CD4-positive, alpha-beta T cell (primary cell): ENCODE measurements at regions not wholly inside any gene's neighbourhood (a gene's known extent, or its start where the extent isn't known, plus 50 kb on each side); places are given as distances from the start of the nearest gene placed in this dataset.

Source experiments
- ATAC-seq: fragments of 200-7000 bp; cut with Tn5 transposase; one replicate; pipeline ENCODE4 v1.10.0; 2022; ENCODE audit warnings: mild to moderate bottlenecking; ENCODE audit not compliant: poor library complexity
- CTCF ChIA-PET: fragments of 350-600 bp; sonication (Branson Sonifier 250); formaldehyde crosslinking; loops from one replicate; lab custom pipeline; 2021; ENCODE audit warnings: antibody characterized with exemption, inconsistent platforms; lab: Charles Lee
- POLR2A ChIA-PET: fragments of 350-600 bp; sonication (Branson Sonifier 250); formaldehyde crosslinking; loops from one replicate; lab custom pipeline; 2021; ENCODE audit warnings: antibody characterized with exemption, inconsistent platforms; lab: Charles Lee
- DNase-seq, 14 experiments: peaks; one replicate each; pipeline ENCODE4 v3.0.0-alpha.2; 2013 to 2020; ENCODE audit warnings: mixed read lengths in 2 of 14
- H3K27ac ChIP-seq, 2 donors: one replicate each; pipeline versions ENCODE4 v1.5.1 to v1.7.0; 2013; ENCODE audit warnings: low read length in 2 of 2, low read depth in 1 of 2, mild to moderate bottlenecking in 1 of 2
- H3K27me3 ChIP-seq, 2 experiments: 1 replicate in 1 of 2; 2 replicates in 1 of 2; pipeline versions ENCODE4 v1.6.1 to v1.7.0; 2013; ENCODE audit warnings: low read length in 2 of 2, control low read depth in 1 of 2, mild to moderate bottlenecking in 1 of 2, moderate library complexity in 1 of 2; ENCODE audit not compliant: insufficient read depth in 2 of 2, control insufficient read depth in 1 of 2
- H3K36me3 ChIP-seq: one replicate; pipeline ENCODE4 v1.6.1; 2013; ENCODE audit warnings: low read length, control low read depth; ENCODE audit not compliant: insufficient read depth
- H3K4me1 ChIP-seq: one replicate; pipeline ENCODE4 v1.6.1; 2013; ENCODE audit warnings: low read length, control low read depth; ENCODE audit not compliant: insufficient read depth
- H3K4me3 ChIP-seq: one replicate; pipeline ENCODE4 v1.5.1; 2013; ENCODE audit warnings: mild to moderate bottlenecking, low read length, moderate library complexity
- H3K9me3 ChIP-seq, 2 experiments: 1 replicate in 1 of 2; 2 replicates in 1 of 2; pipeline versions ENCODE4 v1.6.1 to v1.7.0; 2013; ENCODE audit warnings: low read length in 2 of 2, mild to moderate bottlenecking in 2 of 2, control low read depth in 1 of 2, moderate library complexity in 1 of 2; ENCODE audit not compliant: control insufficient read depth in 1 of 2, insufficient read depth in 1 of 2
- H3K27ac Mint-ChIP-seq: one replicate; pipeline ENCODE4 v1.8.0; 2020; ENCODE audit warnings: mixed read lengths
- H3K27me3 Mint-ChIP-seq: one replicate; pipeline ENCODE4 v1.8.0; 2021; ENCODE audit warnings: mixed read lengths
- H3K36me3 Mint-ChIP-seq: one replicate; pipeline ENCODE4 v1.8.0; 2021; ENCODE audit warnings: low read depth, mixed read lengths
- H3K4me1 Mint-ChIP-seq: one replicate; pipeline ENCODE4 v1.8.0; 2021; ENCODE audit warnings: low read depth, mixed read lengths
- H3K4me3 Mint-ChIP-seq: one replicate; pipeline ENCODE4 v1.8.0; 2020; ENCODE audit warnings: mild to moderate bottlenecking, mixed read lengths
- H3K9me3 Mint-ChIP-seq: one replicate; pipeline ENCODE4 v1.8.0; 2020; ENCODE audit warnings: mixed read lengths
- CTCF ChIP-seq: fragments of 200-600 bp; IDR thresholded peaks from one replicate; pipeline ENCODE4 v1.8.0; 2022; ENCODE audit warnings: antibody characterized with exemption, mild to moderate bottlenecking
- intact Hi-C, 2 experiments: fragments of 100-400 bp; cut with DNase I in 1 of 2; cut with micrococcal nuclease in 1 of 2; formaldehyde crosslinking; loops; one replicate each; pipeline versions ENCODE4 v1.15.1 to v1.9.0; 2023 to 2025; cut with DNase I, micrococcal nuclease

GRCh38 chr10:65808687-65809333 is 1117.0 kb upstream of the LRRTM3 start:
- Mint-ChIP-seq H3K27ac (no peak overlapping the region), H3K9me3 (peaks cover 4% of the 10 kb centered on the region), H3K36me3 (no peaks in the 10 kb centered on the region), H3K4me1 (no peaks in the 10 kb centered on the region), H3K4me3 (no peak overlapping the region), H3K27me3 (no peaks in the 10 kb centered on the region)
- Histone ChIP-seq H3K36me3 (no peaks in the 10 kb centered on the region), H3K4me1 (no peaks in the 10 kb centered on the region), H3K27ac (no peak overlapping the region), H3K4me3 (no peak overlapping the region), H3K27me3 (no peaks in the 10 kb centered on the region), H3K9me3 (peaks cover 0 to 15% of the 10 kb centered on the region in 2 experiments)
- ChIA-PET CTCF (no interaction called here), POLR2A (no interaction called here)
- no peak for TF ChIP-seq CTCF
- DNase-seq (no peak), ATAC-seq (no peak)
- intact Hi-C loops: no loop called here

- DNase-seq (peak in 1 of 14 experiments; percentile 5), ATAC-seq (no peak)
- Mint-ChIP-seq H3K4me3 (no peak overlapping the region), H3K9me3 (peaks cover 8% of the 10 kb centered on the region), H3K4me1 (no peaks in the 10 kb centered on the region), H3K36me3 (no peaks in the 10 kb centered on the region), H3K27me3 (no peaks in the 10 kb centered on the region), H3K27ac (no peak overlapping the region)
- CTCF ChIA-PET: no interaction called here
- TF ChIP-seq CTCF: no peak
- H3K36me3 ChIP-seq: no peaks in the 10 kb centered on the region
- no peaks in the 10 kb centered on the region for H3K27me3 ChIP-seq
- H3K27ac ChIP-seq: no peak overlapping the region
- no peak overlapping the region for H3K4me3 ChIP-seq
- POLR2A ChIA-PET: no interaction called here
- H3K4me1 ChIP-seq: no peaks in the 10 kb centered on the region
- intact Hi-C loops: no loop called here
- peaks cover 0 to 18% of the 10 kb centered on the region in 2 experiments for H3K9me3 ChIP-seq
Observed at GRCh38 chr10:65811931-65812525, 1113.8 kb upstream of the LRRTM3 start.

GRCh38 chr10:65816536-65816935 is 1109.3 kb upstream of the LRRTM3 start:
- intact Hi-C loops: no loop called here
- peaks cover 5% of the 10 kb centered on the region for H3K9me3 Mint-ChIP-seq
- no peak for DNase-seq
- H3K27me3 ChIP-seq: no peaks in the 10 kb centered on the region
- ChIA-PET POLR2A (no interaction called here), CTCF (no interaction called here)
- no peaks in the 10 kb centered on the region for H3K36me3 ChIP-seq
- H3K27me3 Mint-ChIP-seq: no peaks in the 10 kb centered on the region
- H3K36me3 Mint-ChIP-seq: no peaks in the 10 kb centered on the region
- H3K27ac ChIP-seq: no peak overlapping the region
- H3K9me3 ChIP-seq: peaks cover 0 to 13% of the 10 kb centered on the region in 2 experiments
- H3K4me1 ChIP-seq: no peaks in the 10 kb centered on the region
- no peak for TF ChIP-seq CTCF
- H3K4me3 Mint-ChIP-seq: no peak overlapping the region
- H3K27ac Mint-ChIP-seq: no peak overlapping the region
- H3K4me1 Mint-ChIP-seq: no peaks in the 10 kb centered on the region
- no peak for ATAC-seq
- H3K4me3 ChIP-seq: no peak overlapping the region
